ENCODE measurements at regions not wholly inside any gene's neighbourhood (a gene's known extent, or its start where the extent isn't known, plus 50 kb on each side); places are given as distances from the start of the nearest gene placed in this dataset.

GRCh38 chr15:93190238-93190637, 101.2 kb upstream of the RGMA start:
- no peak for DNase-seq (ENCODE audit: low spot score in 2 of 2)

DNA sequence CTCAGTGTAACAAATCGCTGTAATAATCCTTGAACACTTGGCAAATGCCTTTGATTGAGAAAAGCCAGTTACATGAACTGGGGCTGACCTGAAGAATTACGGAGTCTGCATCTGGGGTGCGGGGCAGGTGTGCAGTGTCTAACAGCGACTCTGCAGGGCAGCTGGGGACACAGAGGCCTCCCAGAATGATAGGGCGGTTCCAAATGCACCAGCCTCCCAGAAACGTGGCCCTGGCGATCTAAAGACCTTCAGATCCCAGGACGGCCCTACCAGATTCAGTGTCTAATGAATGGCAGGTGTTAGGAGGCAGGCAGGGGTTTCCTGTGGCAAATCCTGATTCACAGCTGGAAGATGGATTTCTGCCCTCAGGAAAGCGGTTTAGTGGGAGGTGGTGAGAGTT, 100.5 kb upstream of the RGMA start:
- H3K4me3 ChIP-seq = no peak overlapping the region
- intact Hi-C loops (cut with DNase I) = no loop called here
- DNase-seq (ENCODE audit: low spot score in 2 of 2) = no peak
- H3K4me1 ChIP-seq = no peaks in the 10 kb centered on the region
- TF ChIP-seq, protein P1, sequence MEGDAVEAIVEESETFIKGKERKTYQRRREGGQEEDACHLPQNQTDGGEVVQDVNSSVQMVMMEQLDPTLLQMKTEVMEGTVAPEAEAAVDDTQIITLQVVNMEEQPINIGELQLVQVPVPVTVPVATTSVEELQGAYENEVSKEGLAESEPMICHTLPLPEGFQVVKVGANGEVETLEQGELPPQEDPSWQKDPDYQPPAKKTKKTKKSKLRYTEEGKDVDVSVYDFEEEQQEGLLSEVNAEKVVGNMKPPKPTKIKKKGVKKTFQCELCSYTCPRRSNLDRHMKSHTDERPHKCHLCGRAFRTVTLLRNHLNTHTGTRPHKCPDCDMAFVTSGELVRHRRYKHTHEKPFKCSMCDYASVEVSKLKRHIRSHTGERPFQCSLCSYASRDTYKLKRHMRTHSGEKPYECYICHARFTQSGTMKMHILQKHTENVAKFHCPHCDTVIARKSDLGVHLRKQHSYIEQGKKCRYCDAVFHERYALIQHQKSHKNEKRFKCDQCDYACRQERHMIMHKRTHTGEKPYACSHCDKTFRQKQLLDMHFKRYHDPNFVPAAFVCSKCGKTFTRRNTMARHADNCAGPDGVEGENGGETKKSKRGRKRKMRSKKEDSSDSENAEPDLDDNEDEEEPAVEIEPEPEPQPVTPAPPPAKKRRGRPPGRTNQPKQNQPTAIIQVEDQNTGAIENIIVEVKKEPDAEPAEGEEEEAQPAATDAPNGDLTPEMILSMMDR (IDR thresholded peaks at IDR 0.05) = no peak
- H3K9me3 ChIP-seq = no peaks in the 10 kb centered on the region
- no peak overlapping the region for H3K27ac ChIP-seq
- H3K27me3 ChIP-seq = no peaks in the 10 kb centered on the region
- H3K36me3 ChIP-seq = no peaks in the 10 kb centered on the region

More at GRCh38 chr15:93190238-93190637, 101.2 kb upstream of the RGMA start:
- Histone ChIP-seq H3K27ac (no peak overlapping the region), H3K4me1 (no peaks in the 10 kb centered on the region), H3K27me3 (no peaks in the 10 kb centered on the region), H3K4me3 (no peak overlapping the region), H3K9me3 (no peaks in the 10 kb centered on the region), H3K36me3 (no peaks in the 10 kb centered on the region)
- intact Hi-C loops (cut with DNase I) = no loop called here
- TF ChIP-seq, protein P1 (IDR thresholded peaks at IDR 0.05) = no peak

DNA sequence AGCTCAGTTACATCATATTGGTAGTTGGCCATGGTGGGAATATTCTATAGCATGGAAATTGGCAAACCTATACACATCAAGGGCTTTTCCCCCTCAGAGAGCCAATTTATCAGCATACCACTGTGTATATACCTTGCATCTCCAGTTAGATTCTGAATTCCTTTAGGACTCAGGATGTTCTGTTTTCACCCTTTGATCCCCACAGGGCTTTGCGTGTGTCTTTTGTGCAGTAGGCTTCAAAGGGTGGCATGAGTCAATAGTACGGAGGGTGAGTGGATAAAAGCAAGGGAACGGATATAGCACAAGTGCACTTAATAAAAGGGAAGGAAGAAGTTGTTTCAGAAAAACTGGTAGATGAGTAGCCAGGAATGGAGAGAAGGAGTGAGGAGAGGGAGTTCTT, 99.2 kb upstream of the RGMA start:
- Histone ChIP-seq H3K4me3 (no peak overlapping the region), H3K27me3 (no peaks in the 10 kb centered on the region)

DNA sequence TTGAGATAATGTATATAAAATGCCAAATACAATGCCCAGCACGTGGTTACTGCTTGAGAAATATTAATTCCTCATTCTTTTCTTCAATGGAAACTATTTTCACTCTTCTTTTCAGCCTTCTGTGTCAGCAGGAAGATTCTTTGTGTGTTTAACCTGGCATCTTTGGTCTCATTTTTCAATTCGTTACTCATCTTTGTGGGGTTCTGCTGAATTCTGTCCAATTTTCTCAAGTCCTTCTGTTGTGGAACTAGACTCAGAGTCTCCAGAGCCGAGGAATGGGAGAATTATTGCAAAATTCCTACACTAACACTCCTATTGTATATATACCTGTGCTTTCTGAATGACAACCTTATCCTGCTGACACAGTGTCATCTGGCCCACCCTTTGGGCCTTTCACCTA, 96.8 kb upstream of the RGMA start:
- Histone ChIP-seq H3K36me3 (no peaks in the 10 kb centered on the region), H3K9me3 (no peaks in the 10 kb centered on the region), H3K4me1 (no peaks in the 10 kb centered on the region), H3K27ac (no peak overlapping the region), H3K4me3 (no peak overlapping the region), H3K27me3 (no peaks in the 10 kb centered on the region)
- TF ChIP-seq, protein P1 (IDR thresholded peaks at IDR 0.05) = no peak
- intact Hi-C loops (cut with DNase I) = no loop called here
- no peak for DNase-seq (ENCODE audit: low spot score in 2 of 2)

More for the DNA sequence above, 99.2 kb upstream of the RGMA start:
- no peak for DNase-seq (ENCODE audit: low spot score in 2 of 2)
- intact Hi-C loops (cut with DNase I) = no loop called here
- H3K9me3 ChIP-seq = no peaks in the 10 kb centered on the region
- no peak overlapping the region for H3K27ac ChIP-seq
- TF ChIP-seq, protein P1 (IDR thresholded peaks at IDR 0.05) = no peak
- H3K4me1 ChIP-seq = no peaks in the 10 kb centered on the region
- no peaks in the 10 kb centered on the region for H3K36me3 ChIP-seq

- TF ChIP-seq, protein P1 (IDR thresholded peaks at IDR 0.05) = no peak
- H3K9me3 ChIP-seq = no peaks in the 10 kb centered on the region
- H3K27ac ChIP-seq = no peak overlapping the region
- DNase-seq (ENCODE audit: low spot score in 2 of 2) = no peak
- no peaks in the 10 kb centered on the region for H3K36me3 ChIP-seq
- H3K4me1 ChIP-seq = no peaks in the 10 kb centered on the region
- intact Hi-C loops (cut with DNase I) = no loop called here
- no peak overlapping the region for H3K4me3 ChIP-seq
- H3K27me3 ChIP-seq = no peaks in the 10 kb centered on the region
Measured at GRCh38 chr15:93182703-93183205, 93.7 kb upstream of the RGMA start.

- intact Hi-C loops (cut with DNase I) = no loop called here
- Histone ChIP-seq H3K9me3 (no peaks in the 10 kb centered on the region), H3K4me3 (no peak overlapping the region), H3K27me3 (no peaks in the 10 kb centered on the region), H3K27ac (no peak overlapping the region), H3K4me1 (no peaks in the 10 kb centered on the region), H3K36me3 (no peaks in the 10 kb centered on the region)
- DNase-seq (ENCODE audit: low spot score in 2 of 2) = no peak
- TF ChIP-seq, protein P1 (IDR thresholded peaks at IDR 0.05) = no peak
Measured at GRCh38 chr15:93180656-93181055, 91.6 kb upstream of the RGMA start.

All from ascending aorta (tissue), 2 donors.